Peyer's patch (tissue), 4 donors: ENCODE measurements at regions not wholly inside any gene's neighbourhood (a gene's known extent, or its start where the extent isn't known, plus 50 kb on each side); places are given as distances from the start of the nearest gene placed in this dataset.

Experiments used
- CTCF ChIP-seq, 6 experiments: fragments of 450-650 bp in 4 of 6; fragments of 200-600 bp in 2 of 6; sonication (generic) in 1 of 6; IDR thresholded peaks; one replicate each; pipeline ENCODE4 v1.5.1; 2017 to 2019; ENCODE audit warnings: antibody characterized with exemption in 6 of 6, mild to moderate bottlenecking in 3 of 6, moderate library complexity in 1 of 6
- POLR2A ChIP-seq, 2 donors: fragments of 450-650 bp; IDR thresholded peaks; one replicate each; pipeline ENCODE4 v1.5.1; 2017; ENCODE audit warnings: antibody characterized with exemption in 2 of 2, mild to moderate bottlenecking in 2 of 2, moderate library complexity in 2 of 2

- no peak for TF ChIP-seq POLR2A (IDR thresholded peaks at IDR 0.05)
- TF ChIP-seq CTCF (IDR thresholded peaks at IDR 0.05), result no peak
Observed at GRCh38 chr2:2775018-2775417, 443.9 kb upstream of the MYT1L start.
